ENCODE measurements at regions not wholly inside any gene's neighbourhood (a gene's known extent, or its start where the extent isn't known, plus 50 kb on each side); places are given as distances from the start of the nearest gene placed in this dataset.

DNA sequence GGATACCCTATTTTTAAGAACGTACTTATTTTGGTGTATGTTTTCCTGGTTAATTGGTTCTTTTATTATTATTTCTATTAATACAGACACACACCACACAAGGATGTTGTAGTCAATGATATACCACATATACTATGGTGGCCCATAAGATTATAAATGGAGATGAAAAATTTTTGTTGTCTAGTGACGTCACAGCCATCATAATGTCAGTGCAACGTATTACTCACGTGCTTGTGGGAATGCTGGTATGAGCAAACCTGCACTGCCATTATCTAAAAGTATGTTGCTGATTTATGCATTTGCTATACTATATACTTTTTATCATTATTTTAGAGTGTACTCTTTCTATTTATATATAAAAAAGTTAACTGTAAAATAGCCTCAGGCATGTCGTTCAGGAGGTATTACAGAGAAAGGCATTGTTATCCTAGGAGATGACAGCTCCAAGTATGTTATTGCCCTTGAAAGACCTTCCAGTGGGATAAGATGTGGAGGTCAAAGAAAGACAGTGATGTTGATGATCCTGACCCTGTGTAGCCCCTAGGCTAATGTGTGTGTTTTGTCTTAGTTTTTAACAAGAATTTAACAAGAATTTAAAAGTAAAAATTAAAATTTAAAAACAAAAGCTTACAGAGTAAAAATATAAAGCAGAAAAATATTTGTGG lies 65.6 kb upstream of the SGCD start:
- in situ Hi-C loops (cut with HindIII; ENCODE audit: low sequenced_read_pairs), result no loop called here
- DNase-seq (ENCODE audit: low read depth), result no peak
- TF ChIP-seq, protein P1, sequence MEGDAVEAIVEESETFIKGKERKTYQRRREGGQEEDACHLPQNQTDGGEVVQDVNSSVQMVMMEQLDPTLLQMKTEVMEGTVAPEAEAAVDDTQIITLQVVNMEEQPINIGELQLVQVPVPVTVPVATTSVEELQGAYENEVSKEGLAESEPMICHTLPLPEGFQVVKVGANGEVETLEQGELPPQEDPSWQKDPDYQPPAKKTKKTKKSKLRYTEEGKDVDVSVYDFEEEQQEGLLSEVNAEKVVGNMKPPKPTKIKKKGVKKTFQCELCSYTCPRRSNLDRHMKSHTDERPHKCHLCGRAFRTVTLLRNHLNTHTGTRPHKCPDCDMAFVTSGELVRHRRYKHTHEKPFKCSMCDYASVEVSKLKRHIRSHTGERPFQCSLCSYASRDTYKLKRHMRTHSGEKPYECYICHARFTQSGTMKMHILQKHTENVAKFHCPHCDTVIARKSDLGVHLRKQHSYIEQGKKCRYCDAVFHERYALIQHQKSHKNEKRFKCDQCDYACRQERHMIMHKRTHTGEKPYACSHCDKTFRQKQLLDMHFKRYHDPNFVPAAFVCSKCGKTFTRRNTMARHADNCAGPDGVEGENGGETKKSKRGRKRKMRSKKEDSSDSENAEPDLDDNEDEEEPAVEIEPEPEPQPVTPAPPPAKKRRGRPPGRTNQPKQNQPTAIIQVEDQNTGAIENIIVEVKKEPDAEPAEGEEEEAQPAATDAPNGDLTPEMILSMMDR (IDR thresholded peaks at IDR 0.05; ENCODE audit: low read depth, low read length, missing control alignments), result no peak
- no peak overlapping the region for H3K4me3 ChIP-seq (ENCODE audit: low read depth, low read length)

DNA sequence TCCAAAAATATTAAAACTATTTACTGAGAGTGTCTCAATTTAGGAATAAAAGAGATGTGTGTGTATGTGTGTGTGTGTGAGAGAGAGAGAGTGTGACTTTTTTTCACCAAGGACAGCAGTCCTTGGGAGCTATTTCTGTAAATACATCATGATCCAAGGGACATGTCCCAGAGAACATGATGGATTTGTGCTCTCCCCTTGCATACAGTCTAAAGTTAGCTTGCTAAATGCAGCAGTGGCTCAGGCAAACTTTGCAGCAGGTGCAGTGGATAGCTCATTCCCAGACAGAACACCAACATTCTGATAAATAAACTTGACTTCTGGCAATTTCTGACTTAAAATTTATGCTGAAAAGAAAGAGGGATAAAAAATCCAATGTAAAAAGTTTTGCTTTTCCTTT lies 55.4 kb upstream of the SGCD start:
- DNase-seq (ENCODE audit: low read depth), result no peak
- TF ChIP-seq, protein P1 (IDR thresholded peaks at IDR 0.05; ENCODE audit: low read depth, low read length, missing control alignments), result no peak
- in situ Hi-C loops (cut with HindIII; ENCODE audit: low sequenced_read_pairs), result no loop called here
- no peak overlapping the region for H3K4me3 ChIP-seq (ENCODE audit: low read depth, low read length)

DNA sequence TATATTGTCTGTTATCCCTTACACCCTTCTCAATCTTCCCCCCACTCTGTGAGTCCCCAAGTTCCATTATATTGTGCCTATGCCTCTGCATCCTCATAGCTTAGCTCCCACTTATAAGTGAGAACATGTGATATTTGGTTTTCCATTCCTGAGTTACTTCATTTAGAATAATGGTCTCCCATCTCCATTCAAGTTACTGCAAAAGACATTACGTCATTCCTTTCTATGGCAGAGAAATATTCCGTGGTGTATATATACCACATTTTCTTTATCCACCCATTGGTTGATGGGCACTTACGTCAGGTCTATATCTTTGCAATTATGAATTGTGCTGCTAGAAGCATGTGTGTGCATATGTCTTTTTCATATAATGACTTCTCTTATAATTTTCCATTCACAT lies 54.8 kb upstream of the SGCD start:
- TF ChIP-seq, protein P1 (IDR thresholded peaks at IDR 0.05; ENCODE audit: low read depth, low read length, missing control alignments), result no peak
- no peak overlapping the region for H3K4me3 ChIP-seq (ENCODE audit: low read depth, low read length)
- in situ Hi-C loops (cut with HindIII; ENCODE audit: low sequenced_read_pairs), result no loop called here
- DNase-seq (ENCODE audit: low read depth), result no peak

DNA sequence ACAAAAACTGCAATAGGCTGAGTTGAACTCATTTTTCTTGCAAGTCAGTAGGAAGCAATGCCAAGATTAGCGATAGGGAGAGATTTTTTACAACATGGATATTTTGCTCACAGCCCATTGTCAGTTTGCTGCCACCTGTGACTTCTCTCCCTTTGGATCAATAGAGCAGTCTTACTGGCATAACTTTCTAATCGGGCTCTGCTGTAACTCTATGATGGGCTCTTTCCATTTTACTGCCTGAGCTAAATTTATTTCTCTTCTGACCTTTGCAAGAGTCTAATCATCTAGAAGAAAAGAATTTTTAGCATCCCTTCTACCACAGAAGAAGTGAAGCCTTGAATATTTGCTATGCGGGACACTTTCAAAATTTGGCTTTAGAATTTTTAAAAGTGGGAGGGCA lies 53.6 kb upstream of the SGCD start:
- TF ChIP-seq, protein P1 (IDR thresholded peaks at IDR 0.05; ENCODE audit: low read depth, low read length, missing control alignments), result no peak
- DNase-seq (ENCODE audit: low read depth), result no peak
- in situ Hi-C loops (cut with HindIII; ENCODE audit: low sequenced_read_pairs), result no loop called here
- no peak overlapping the region for H3K4me3 ChIP-seq (ENCODE audit: low read depth, low read length)

DNA sequence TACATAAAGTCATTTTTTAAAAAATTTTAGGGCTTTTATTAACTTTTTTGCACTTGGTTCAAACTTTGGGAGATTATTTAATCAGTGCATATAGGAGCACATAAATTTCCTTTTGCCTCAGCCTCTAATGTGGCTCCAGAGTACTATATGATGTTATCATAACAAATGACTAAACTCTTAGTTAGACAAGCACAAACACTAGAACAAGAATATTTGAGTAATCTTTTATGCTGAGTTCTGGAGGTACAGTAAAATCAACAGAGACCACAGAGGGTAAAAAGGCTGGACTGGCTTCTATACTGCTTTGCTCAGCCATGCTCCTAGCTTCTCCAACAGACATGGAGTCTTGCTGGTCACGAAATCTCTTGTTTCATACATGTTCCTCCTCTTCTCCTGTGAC lies 52.5 kb upstream of the SGCD start:
- no peak overlapping the region for H3K4me3 ChIP-seq (ENCODE audit: low read depth, low read length)
- in situ Hi-C loops (cut with HindIII; ENCODE audit: low sequenced_read_pairs), result no loop called here
- DNase-seq (ENCODE audit: low read depth), result no peak
- TF ChIP-seq, protein P1 (IDR thresholded peaks at IDR 0.05; ENCODE audit: low read depth, low read length, missing control alignments), result no peak
